RWPE1 (cell line): ENCODE measurements at regions not wholly inside any gene's neighbourhood (a gene's known extent, or its start where the extent isn't known, plus 50 kb on each side); places are given as distances from the start of the nearest gene placed in this dataset.
A peak's percentile ranks its signal among the peaks of the same experiment; 100 is the strongest.

Source experiments
- CTCF ChIA-PET: fragments of 350-600 bp; sonication (Branson Sonifier 250); formaldehyde crosslinking; extraction: SDS; loops from one replicate; lab custom pipeline; 2021; lab: Yijun Ruan, JAX
- POLR2A ChIA-PET: fragments of 400-600 bp; formaldehyde crosslinking; extraction: SDS; loops from one replicate; lab custom pipeline; 2020; ENCODE audit warnings: antibody characterized with exemption; ENCODE audit not compliant: low non-redundant PET; lab: Yijun Ruan, JAX
- DNase-seq: peaks from one replicate; pipeline ENCODE4 v3.0.0; 2012; ENCODE audit warnings: low spot score
- H3K27ac ChIP-seq: fragments of 450-650 bp; 2 replicates; pipeline ENCODE4 v1.5.1; 2017
- CTCF ChIP-seq: fragments of 450-650 bp; conservative IDR thresholded peaks from 2 replicates; pipeline ENCODE4 v1.5.1; 2017; ENCODE audit warnings: low read depth, mild to moderate bottlenecking

GRCh38 chr15:72925661-72926060 lies 126.6 kb upstream of the NEO1 start:
- ChIA-PET CTCF (no interaction called here), POLR2A (no interaction called here)
- no peak for TF ChIP-seq CTCF
- no peak for DNase-seq
- no peak overlapping the region for H3K27ac ChIP-seq

- CTCF ChIA-PET: no interaction called here
- POLR2A ChIA-PET: no interaction called here
- no peak for TF ChIP-seq CTCF
- no peak for DNase-seq
- H3K27ac ChIP-seq: no peak overlapping the region
Measured at GRCh38 chr15:72923289-72923688, 129.0 kb upstream of the NEO1 start.

DNA sequence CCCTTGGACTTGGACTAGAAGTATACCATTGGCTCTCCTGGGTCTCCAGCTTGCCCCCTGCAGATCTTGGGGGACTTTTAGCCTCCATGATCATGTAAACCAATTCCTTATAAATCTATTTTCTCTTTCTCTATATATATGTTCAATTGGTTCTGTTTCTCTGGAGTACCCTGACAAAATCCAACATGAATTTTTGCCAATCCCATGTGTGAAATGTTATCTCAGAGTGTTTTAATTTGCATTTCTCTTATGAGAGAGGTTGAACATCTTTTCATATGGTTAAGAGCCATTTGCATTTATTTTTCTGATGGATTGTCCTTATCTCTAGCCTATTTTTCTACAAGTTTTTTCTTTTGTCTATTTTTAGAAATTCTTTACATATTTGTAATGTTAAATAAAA lies 131.7 kb upstream of the NEO1 start:
- no peak overlapping the region for H3K27ac ChIP-seq
- ChIA-PET CTCF (no interaction called here), POLR2A (no interaction called here)
- DNase-seq: no peak
- no peak for TF ChIP-seq CTCF

- TF ChIP-seq CTCF: no peak
- no peak for DNase-seq
- ChIA-PET CTCF (no interaction called here), POLR2A (no interaction called here)
- H3K27ac ChIP-seq: no peak overlapping the region
Measured at GRCh38 chr15:72919936-72920465, 132.3 kb upstream of the NEO1 start.

- DNase-seq: peak; percentile 5
- ChIA-PET POLR2A (no interaction called here), CTCF (no interaction called here)
- no peak for TF ChIP-seq CTCF
- no peak overlapping the region for H3K27ac ChIP-seq
Measured at GRCh38 chr15:72916897-72917296, 133.3 kb upstream of the ADPGK start.

GRCh38 chr15:72916378-72916777 lies 132.8 kb upstream of the ADPGK start:
- TF ChIP-seq CTCF: no peak
- no peak for DNase-seq
- no peak overlapping the region for H3K27ac ChIP-seq
- CTCF ChIA-PET: no interaction called here
- POLR2A ChIA-PET: no interaction called here

DNA sequence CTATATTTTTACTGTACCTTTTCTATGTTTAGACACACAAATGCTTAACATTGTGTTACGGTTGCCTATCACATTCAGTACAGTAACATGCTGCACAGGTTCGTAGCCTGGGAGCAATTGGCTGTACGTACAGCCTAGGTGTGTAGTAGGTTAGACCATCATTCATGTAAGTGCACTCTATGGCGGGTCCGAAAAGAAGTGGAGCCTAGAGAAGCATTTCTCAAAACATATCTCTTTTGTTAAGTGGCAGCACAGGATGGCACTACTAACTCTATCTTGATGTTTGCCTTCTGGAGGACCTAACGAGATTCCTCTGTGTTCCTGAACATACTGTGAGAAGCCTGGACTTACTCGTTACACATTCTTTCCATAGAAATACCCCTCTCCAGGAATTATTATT lies 132.3 kb upstream of the ADPGK start:
- no peak overlapping the region for H3K27ac ChIP-seq
- ChIA-PET POLR2A (no interaction called here), CTCF (no interaction called here)
- TF ChIP-seq CTCF: no peak
- DNase-seq: no peak
